ENCODE measurements at regions not wholly inside any gene's neighbourhood (a gene's known extent, or its start where the extent isn't known, plus 50 kb on each side); places are given as distances from the start of the nearest gene placed in this dataset.

DNA sequence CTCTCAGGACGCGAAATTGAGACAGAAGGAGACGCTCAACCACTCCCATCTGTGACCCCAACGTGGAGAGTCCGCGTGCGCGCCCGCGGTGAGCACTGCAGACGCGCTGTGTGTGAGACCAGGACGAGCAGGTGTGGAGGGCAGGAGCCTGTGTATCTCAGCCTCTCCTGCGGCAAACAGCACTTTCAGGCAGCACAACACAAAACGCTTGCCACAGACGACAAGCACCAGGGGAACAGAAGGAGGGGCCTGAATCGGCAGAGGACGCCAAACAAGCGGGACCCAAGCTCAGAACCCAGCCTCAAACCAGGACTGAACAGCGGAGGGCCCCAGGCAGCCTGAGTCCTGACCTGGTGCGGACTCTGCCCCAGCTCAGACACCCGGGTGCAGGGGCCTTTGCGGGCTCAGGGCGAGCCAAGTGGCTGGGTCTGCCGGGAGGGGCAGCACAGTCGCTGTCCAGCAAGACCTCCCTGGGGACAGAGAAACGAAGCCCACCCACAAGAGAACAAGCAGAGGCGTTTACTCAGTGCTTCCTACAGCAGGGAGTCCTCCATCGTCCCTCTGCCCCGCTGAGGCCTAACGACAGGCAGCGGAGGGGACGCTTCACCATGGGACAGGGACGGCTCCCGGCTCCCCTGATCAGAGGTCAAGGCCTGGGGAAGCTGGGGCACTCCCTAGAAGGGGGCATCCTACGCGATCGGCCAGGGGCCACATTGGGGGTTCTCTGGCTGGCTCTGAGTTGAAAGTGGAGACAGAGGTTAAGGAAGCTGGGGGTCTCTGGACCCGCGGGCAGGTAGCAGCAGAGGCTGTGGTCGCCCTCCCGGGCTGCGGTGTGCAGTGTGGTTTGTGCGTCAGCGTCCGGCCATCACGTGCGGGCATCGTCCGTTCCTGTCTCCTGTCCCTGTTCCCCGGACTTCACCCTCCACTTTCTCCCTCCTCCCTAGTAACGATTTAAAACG lies 560.8 kb downstream of the BRD1 start:
- DNase-seq (ENCODE audit: low read depth, low spot score), result no peak

GRCh38 chr22:49264696-49265095 lies 563.0 kb downstream of the BRD1 start:
- no peak for DNase-seq (ENCODE audit: low read depth, low spot score)

DNA sequence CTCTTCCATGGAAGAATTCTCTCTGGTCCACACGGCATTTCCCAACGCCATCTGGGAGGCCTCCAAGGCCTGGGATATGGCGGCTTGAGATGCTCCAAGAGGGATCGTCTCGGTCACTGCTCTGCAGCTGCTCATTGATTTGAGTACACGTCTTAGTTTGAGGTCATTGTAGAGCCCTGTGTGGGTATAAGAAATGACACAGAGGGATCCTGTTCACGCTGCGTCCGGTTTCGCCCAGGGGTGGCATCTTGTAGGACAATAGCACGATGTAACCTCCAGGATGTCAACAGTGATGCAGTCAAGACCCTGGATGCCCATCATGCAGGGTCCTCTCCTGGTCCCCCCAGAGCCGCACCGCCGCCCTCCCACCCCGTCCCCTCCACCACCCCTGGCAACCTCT lies 564.6 kb downstream of the BRD1 start:
- DNase-seq (ENCODE audit: low read depth, low spot score), result no peak

GRCh38 chr22:49262167-49262566 lies 565.5 kb downstream of the BRD1 start:
- DNase-seq (ENCODE audit: low read depth, low spot score), result no peak

DNA sequence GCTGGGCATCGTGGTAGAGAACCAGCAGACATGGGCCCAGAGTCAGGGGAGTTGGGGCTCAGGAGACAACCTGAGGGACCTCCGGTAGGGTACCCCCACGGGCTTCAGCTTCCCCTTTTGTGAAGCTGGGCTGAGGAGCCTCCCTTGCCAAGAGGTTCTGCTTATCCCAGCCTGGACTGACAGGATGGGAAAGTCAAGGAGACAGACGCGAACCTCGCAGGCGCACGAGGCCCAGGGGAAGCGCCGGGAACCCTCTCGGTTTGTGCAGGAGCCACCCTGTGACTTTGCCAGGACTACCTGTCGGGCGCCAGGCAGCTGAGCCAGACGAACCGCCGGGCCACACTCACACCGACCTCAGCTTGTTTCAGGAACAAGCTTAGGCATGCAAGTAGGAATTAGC lies 566.1 kb downstream of the BRD1 start:
- DNase-seq (ENCODE audit: low read depth, low spot score), result no peak

- no peak for DNase-seq (ENCODE audit: low read depth, low spot score)
Observed at GRCh38 chr22:49260681-49261580, 566.7 kb downstream of the BRD1 start.

GRCh38 chr22:49259839-49260615 lies 567.6 kb downstream of the BRD1 start:
- no peak for DNase-seq (ENCODE audit: low read depth, low spot score)

DNA sequence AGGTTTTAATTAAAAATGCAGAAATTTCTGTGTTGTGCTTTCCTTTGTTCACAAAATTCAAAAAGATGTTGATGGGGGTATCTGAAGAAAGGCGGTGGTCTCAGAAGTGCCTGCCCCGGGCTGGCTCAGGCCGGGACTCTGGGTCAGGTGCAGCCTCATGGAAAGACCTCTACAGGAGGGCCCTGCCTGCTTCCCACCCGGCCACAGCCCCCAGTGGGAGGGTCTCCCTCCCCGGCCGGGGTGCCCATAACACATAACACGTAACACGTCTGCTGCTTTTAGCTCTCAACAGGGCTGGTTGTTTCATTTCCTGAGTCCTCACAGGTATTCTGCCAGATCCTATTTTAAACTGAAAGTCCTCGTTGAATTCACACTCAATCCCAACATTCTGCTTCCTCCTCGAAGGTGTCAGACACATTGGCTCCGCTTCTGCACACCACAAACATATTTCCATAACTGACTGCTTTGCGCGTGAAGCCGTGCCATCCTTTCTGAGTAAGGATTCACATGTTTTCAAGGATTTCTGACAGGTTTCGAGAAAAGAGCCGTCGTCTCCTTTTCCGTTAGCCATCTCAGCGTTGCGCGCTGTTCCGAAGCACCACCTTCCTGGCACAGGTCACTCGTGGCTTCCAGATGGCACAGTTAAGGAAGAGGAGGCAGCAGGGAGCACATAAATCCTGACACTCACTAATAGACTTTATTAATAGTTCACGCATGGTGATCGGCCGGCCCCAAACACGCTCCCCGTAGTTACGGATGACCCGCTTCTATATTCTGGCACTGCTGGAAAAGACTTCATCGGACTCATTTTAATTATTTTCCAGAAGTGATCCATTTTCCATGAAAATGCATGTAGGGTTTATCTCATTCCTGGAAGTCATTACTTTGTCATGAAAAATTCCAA lies 569.3 kb downstream of the BRD1 start:
- no peak for DNase-seq (ENCODE audit: low read depth, low spot score)

DNA sequence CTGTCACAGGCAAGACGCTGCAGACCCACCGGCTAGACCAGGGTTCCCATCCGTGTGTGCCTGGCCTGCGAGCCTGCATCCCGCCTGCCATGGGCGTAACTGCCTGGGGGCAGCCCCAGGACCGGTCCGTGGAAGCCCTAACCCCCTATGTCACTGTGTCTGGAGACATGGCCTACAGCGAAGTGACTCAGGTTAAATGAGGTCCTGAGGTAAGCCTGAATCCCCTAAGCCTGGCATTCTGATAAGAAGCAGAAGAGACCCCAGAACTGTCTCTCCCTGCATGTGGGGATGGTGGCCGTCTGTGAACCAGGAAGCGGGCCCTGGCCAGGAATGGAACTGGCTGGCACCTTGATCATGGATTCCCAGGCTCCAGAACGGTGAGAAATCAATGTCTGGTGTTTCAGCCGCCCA lies 570.1 kb downstream of the BRD1 start:
- no peak for DNase-seq (ENCODE audit: low read depth, low spot score)

DNA sequence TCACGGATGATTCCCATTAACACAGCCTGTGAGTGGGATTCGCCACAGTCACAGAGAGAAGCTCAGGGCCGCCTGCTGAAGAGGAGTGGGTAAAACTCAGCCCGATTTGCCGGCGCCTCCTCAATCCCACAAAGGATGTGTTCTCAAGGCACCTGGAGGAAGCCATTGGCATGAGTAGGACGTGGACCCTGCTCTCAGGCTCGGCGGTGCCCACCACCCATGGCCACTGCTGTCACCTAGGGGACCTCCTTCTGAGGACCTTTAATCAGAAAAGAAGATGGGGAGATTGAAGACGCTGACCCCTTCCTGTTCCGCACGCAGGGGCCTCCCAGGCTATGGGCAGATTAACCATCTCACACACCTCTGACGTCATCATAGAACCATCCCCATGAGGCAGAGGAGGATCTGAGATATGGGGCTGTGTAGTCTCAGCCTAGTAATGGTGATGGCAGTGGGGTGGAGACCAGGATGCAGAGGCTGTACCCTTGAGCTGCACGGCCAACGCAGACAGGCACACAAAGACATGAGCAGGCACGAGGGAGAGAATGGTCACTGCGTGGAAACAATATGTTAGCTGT lies 571.8 kb downstream of the BRD1 start:
- no peak for DNase-seq (ENCODE audit: low read depth, low spot score)

DNA sequence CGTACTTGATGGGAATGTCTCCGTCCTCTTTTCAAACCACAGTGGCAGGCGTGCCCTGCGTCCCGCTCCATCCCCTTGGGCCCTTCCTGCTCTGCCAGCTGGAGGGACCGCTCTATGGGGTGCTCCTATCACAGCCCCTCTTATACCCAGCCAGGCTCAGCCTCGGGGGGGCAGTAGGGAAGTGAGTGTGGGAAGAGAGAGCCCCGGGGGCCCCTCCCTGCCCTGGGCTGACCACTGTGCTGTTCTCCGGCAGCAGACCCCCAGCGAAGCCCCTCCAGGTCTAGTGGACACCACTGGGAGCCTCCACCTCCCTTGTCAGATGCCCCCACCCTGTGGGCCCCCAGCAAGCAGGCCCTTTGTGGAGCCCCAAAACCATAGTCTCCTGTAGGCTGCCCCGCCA lies 572.5 kb downstream of the BRD1 start:
- no peak for DNase-seq (ENCODE audit: low read depth, low spot score)

GRCh38 chr22:49253656-49254055 lies 574.0 kb downstream of the BRD1 start:
- DNase-seq (ENCODE audit: low read depth, low spot score), result no peak

DNA sequence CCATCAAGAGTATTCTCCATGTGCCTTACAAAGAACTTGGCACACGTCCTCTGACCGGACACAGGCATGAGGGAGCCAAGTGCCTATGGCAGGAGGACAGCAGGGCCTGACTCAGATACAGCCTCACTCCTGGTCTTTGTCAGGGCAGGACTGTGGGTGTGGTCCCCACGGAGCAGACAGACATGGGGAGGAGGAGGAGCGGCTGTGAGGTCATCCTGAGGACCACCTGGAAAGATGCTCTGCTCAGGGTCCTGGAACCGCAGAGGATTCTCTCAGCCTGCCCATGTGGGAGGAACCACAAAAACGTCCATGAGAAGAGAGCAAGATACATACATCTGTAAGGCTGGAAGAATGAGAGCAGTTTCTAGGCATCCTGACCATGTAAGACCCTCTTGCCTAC lies 576.3 kb downstream of the BRD1 start:
- no peak for DNase-seq (ENCODE audit: low read depth, low spot score)

GRCh38 chr22:49247194-49247924 lies 580.3 kb downstream of the BRD1 start:
- DNase-seq (ENCODE audit: low read depth, low spot score), result no peak

DNA sequence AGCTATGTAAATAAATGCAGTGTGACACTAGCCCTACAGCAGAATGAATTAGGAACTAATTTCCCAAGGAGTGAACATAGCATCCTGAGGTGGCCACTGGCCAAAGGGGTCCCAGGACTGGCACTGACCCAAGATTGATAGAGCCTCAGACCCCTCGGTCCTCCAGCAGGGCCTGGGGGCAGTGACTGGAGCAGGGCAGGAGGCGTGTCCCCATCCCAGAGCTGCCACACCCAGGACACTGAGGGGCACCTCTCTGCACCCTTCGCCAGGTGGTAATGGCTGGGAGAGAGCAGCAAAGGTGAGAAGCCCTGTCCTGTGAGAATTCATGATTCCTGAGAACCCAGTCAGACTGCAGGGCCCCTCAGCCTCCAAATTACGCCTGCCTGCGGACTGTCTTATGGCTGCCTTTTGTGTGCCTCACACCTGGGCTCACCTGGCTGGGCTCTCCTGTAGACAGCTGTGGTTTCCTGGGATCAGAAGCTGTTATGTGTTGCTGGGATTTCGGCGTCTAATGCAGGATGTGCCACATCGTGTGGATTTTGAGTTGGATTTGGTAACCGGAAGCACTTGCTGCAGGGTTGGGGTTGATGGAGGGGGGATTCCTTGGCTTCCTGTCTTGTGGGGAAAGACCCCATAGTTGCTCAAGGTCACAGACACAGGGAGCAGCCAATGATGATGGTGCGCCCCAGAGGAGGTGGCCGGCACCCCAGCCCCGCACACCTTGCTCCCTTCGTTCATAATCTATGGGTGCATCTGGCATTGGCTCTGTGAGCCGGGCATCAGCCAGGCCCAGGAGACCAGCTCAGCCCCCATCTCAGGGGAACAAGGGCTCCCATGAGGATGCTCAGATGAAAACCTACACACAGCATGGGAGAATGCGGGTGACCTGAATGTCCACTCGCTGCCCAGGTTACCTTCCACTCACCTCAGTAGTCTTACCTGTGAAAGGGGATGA lies 582.9 kb downstream of the BRD1 start:
- DNase-seq (ENCODE audit: low read depth, low spot score), result no peak

GRCh38 chr22:49243965-49244364 lies 583.7 kb downstream of the BRD1 start:
- no peak for DNase-seq (ENCODE audit: low read depth, low spot score)

DNA sequence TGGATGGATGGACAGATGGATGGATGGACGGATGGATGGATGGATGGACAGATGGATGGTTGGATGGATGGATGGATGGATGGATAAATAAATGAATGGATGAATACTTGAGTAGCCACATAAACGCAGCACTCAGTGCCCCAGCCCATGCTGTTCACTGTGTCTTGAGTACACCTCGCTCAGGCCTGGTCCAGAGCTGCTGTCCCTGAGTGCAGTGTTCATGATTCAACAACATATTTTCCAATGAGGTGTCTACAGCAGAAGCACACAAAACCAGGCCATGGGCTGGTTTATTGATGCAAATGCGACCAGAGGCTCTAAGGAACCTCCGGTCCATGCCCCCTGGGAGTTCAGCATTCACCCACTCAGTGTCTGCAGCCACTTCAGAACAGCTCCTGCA lies 584.3 kb downstream of the BRD1 start:
- no peak for DNase-seq (ENCODE audit: low read depth, low spot score)

GRCh38 chr22:49242480-49242879 lies 585.2 kb downstream of the BRD1 start:
- no peak for DNase-seq (ENCODE audit: low read depth, low spot score)
